ENCODE measurements at regions not wholly inside any gene's neighbourhood (a gene's known extent, or its start where the extent isn't known, plus 50 kb on each side); places are given as distances from the start of the nearest gene placed in this dataset. TPM values are rescaled to one million over a fixed set of nuclear protein-coding genes. Genes with fewer than 3 reads are reported as not detected.
"Not testable (repeated sequence)": the region's sequence is repeated elsewhere in the genome, so short reads cannot be mapped to it uniquely, and the experiment has no call there.

DNA sequence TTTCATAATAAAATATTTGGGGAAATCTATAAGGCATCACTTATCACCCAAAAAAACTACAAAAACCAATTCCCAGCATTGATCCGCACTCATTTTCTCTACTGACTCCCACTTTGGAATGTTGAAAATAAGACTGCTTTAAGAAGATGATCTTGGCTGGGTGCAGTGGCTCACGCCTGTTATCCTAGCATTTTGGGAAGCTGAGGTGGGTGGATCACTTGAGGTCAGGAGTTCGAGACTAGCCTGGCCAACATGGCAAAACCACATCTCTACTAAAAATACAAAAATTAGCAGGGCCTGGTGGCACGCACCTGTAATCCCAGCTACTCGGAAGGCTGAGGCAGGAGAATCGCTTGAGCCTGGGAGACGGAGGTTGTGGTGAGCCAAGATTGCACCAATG, 50.0 kb upstream of the METTL9 start:
- intact Hi-C loops (cut with micrococcal nuclease): not testable (repeated sequence)
- WGBS (ENCODE audit: insufficient coverage, low coverage, missing lambda C conversion rate): 77% methylated on average over 4 of the region's 7 CpGs

More for the DNA sequence above, 50.0 kb upstream of the METTL9 start:
- FAIRE-seq; CTCF ChIA-PET (ENCODE audit: low intra/inter-chr PET ratio); DNase-seq (ENCODE audit: extremely low read depth in 1 of 4, low spot score in 3 of 4); ATAC-seq; in situ Hi-C loops (cut with MboI); H3K9me1 ChIP-seq (ENCODE audit: control insufficient read depth, insufficient read depth, low read length); H4K20me1 ChIP-seq (replicated peaks; ENCODE audit: control insufficient read depth, insufficient read depth, low read length); H3K27ac ChIP-seq (ENCODE audit: extremely low read depth, low read depth, low read length); H3K4me3 ChIP-seq; POLR2A ChIA-PET; H3K9ac ChIP-seq (ENCODE audit: insufficient read depth in 1 of 2, low read depth in 2 of 2, low read length in 2 of 2); H3K9me3 ChIP-seq (replicated peaks; ENCODE audit: control insufficient read depth, insufficient read depth, low read depth, low read length); H3K4me1 ChIP-seq (replicated peaks in 1 of 2; ENCODE audit: control insufficient read depth in 2 of 2, insufficient read depth in 2 of 2, low read length in 2 of 2); H3K36me3 ChIP-seq (ENCODE audit: control insufficient read depth, insufficient read depth, low read length); H3K27me3 ChIP-seq (ENCODE audit: control insufficient read depth in 2 of 2, insufficient read depth in 2 of 2, low read length in 2 of 2); BruUV-seq (replicated peaks); H3K79me2 ChIP-seq (ENCODE audit: control insufficient read depth, insufficient read depth, low read length); H2AFZ ChIP-seq (ENCODE audit: low read depth, low read length); H3K4me2 ChIP-seq (ENCODE audit: insufficient read depth, low read length): not testable (repeated sequence)

Small RNA genes in the stretch of these regions (microRNA-seq; reads per million reads assigned to microRNA genes)
- gene MIR3680-1 (ENCODE audit: borderline microRNAs expressed): not detected

Small RNA genes in the stretch of these regions (small RNA-seq; reads per million reads assigned to genes)
- not detected for gene MIR3680-1
